Suppressor macrophage treated with lipopolysaccharide for 4 hours (primary cell): ENCODE measurements at regions not wholly inside any gene's neighbourhood (a gene's known extent, or its start where the extent isn't known, plus 50 kb on each side); places are given as distances from the start of the nearest gene placed in this dataset.
"Not testable (repeated sequence)": the region's sequence is repeated elsewhere in the genome, so short reads cannot be mapped to it uniquely, and the experiment has no call there.

Experiments
- DNase-seq: peaks from one replicate; pipeline ENCODE4 v3.0.0-alpha.2; 2020

- no peak for DNase-seq
These were observed 664.3 kb downstream of the TENT5A start for GRCh38 chr6:81088145-81088544.

- no peak for DNase-seq
These were observed 665.5 kb downstream of the TENT5A start for GRCh38 chr6:81086991-81087390.

DNA sequence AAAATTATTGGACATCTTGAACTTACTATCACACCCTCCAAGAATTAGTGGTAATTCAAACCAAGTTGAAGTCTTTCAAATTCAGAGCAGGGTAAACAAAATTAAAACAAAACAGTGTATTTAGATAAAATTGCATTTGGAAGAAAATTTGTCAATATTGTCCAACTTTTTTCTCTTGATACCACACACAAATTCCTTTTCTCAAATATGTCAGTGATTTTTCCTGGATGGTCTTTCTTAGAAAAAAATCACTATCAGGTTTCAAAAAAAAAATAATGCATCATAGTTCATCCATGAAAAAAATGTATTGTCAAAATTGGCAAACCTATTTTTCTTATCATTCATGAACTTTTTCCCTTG lies 667.1 kb downstream of the TENT5A start:
- no peak for DNase-seq

GRCh38 chr6:81084776-81085430 lies 667.6 kb downstream of the TENT5A start:
- no peak for DNase-seq

GRCh38 chr6:81075974-81076373 lies 676.5 kb downstream of the TENT5A start:
- DNase-seq, result no peak

GRCh38 chr6:81073318-81073717 lies 679.2 kb downstream of the TENT5A start:
- DNase-seq, result no peak

DNA sequence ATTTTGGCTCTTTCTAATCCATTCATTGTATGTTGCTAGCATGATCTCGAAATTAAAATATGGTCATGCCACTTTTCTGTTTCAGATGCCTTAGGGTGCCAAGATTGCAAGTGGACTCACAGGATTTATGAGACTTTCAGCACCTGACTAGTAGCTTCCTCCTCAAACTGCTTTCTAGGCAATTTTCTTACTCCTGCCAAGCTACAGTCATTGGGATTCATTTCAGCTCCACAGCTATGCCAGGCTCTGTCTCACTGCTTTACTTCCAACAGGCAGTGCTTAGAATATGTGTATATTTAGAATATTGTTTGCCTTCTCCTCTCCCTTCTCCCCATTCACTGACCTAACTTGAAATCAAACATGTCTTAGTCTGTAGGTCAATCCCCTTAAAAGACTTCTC lies 681.4 kb downstream of the TENT5A start:
- no peak for DNase-seq

DNA sequence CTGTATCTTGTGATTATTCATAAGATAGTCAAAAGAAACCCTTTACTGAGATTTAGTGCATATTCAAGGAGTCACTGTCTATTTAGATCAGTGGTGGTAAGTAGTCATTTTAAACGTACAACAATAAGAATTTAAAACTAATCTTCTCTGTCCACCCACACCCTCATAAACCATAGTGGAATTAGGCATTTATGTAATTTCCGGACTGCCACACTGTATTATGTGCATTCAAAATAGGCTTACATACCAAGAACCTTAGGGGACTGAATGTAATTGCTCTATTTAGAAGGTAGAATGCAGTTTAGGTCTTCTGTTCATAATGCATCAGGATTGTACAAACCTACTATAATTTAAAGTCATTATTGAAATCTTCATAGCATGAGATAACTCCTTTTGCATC lies 685.4 kb downstream of the TENT5A start:
- DNase-seq, result no peak

- DNase-seq, result no peak
These were observed 688.6 kb downstream of the TENT5A start for GRCh38 chr6:81063891-81064290.

- DNase-seq, result no peak
These were observed 698.4 kb downstream of the TENT5A start for GRCh38 chr6:81054036-81054435.

- DNase-seq, result no peak
These were observed 700.5 kb downstream of the TENT5A start for GRCh38 chr6:81051952-81052351.

DNA sequence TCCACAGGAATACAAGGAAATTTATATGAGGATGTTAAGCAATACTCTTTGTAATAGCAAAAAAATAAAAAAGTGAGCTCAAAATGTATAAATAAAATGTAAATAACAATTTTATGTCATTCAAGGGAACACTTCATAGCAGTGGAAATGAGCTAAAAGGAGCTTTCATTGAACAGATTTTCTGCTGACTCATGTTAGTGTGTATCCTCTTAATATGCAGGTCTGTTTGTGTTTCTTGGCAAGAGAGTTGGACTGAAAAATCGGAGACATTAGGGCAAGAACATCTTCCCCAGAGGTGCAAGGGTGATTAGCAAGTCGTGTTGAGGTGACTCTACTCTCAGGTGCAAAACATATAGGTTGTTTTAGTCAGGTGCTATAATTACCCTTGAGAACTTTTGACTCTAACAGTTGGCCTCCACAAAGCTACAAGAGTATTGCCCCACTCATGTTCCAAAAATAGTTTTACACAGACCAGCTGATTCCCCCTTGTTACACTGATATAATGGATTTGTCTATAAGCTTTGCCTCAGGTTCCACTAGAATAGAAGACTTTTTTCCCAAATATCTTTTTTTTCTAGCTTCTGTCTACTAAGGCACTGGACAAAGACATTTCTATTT lies 702.9 kb downstream of the TENT5A start:
- DNase-seq, result no peak

GRCh38 chr6:81031416-81031815 lies 721.1 kb downstream of the TENT5A start:
- DNase-seq, result no peak

- DNase-seq, result no peak
These were observed 726.4 kb downstream of the TENT5A start for GRCh38 chr6:81026041-81026553.

DNA sequence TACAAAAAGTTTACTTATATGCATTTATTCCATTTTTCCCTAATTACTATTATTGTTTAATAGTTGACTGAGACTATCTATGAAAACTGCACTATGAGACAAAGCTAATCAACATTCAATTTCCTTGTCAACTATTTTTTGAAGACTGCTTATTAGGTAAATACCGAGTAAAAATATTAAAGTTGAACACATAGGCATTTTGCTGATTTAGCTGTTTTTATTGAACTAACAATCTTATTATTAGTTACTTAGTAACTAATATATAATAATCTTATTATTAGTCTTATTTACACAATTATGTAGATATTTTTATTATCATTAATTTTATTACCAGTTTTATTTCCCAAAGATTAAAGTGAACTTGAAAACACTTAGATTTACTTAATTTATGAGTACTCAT lies 728.8 kb downstream of the TENT5A start:
- no peak for DNase-seq

GRCh38 chr6:81023007-81023582 lies 729.4 kb downstream of the TENT5A start:
- DNase-seq, result no peak

DNA sequence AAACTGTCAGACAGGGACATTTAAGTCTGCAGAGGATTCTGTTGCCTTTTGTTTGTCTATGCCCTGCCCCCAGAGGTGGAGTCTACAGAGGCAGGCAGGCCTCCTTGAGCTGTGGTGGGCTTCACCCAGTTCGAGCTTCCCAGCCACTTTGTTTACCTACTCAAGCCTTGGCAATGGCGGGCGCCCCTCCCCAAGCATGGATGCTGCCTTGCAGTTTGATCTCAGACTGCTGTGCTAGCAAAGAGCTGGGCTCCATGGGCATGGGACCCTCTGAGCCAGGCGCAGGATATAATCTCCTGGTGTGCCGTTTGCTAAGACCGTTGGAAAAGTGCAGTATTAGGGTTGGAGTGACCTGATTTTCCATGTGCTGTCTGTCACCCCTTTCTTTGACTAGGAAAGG lies 734.9 kb downstream of the TENT5A start:
- DNase-seq, result not testable (repeated sequence)

DNA sequence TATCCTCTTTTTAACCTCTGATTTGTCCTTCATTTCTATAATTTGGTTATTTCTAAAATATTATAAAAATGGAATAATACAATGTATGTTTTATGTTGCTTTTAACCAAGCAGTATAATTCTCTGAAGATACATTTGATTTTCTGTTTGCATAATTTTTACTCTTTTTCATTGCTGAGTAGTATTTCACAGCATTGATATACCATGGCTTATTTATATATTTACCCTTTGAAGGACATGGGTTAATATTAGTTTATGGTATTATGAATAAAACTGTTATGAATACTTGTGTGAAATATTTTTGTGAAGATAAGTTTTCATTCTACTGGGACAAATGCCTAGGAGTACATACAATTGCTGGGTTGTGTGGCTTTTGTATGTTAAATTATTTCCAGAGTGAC lies 748.6 kb downstream of the TENT5A start:
- DNase-seq, result no peak

- no peak for DNase-seq
These were observed 749.3 kb downstream of the TENT5A start for GRCh38 chr6:81003156-81003555.

GRCh38 chr6:81002126-81002525 lies 750.4 kb downstream of the TENT5A start:
- DNase-seq, result no peak

GRCh38 chr6:80991316-80991715 lies 761.2 kb downstream of the TENT5A start:
- DNase-seq, result no peak

DNA sequence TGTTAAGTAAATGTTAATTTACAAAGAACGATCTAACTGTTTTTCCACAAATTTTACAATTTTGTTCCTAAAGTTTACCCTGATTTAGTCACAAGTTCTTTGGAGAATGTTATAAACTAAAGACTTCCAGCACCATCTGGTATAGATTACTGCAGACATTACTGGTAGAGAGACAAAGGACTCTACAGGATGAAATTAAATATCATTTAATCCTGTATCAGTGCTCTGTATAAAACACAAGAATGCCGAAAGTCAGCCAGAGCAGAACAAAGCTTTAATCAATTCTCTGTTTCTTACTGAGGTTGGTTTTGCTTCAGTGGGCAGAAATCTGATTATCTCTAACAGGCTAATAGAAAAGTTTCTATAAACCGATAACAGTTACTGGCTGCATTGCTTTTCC lies 763.6 kb downstream of the TENT5A start:
- no peak for DNase-seq

DNA sequence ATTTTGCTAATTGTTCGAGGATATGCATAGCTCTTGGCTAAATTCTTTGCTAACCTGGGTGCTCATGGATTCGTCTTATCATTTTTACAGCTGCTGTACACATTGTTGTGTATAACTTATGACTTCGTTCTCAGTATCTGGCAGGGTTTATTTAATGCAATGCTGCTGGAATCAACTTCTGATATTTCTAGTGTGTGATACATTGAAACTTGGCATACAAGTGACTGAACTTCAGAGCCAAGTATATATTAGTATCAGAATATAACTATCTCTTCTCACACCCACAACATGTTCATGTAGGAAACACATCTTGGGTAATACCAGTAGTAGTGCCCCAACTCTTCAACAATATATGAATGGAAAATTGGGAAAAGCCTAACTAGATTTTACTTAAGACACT lies 764.2 kb downstream of the TENT5A start:
- DNase-seq, result no peak

DNA sequence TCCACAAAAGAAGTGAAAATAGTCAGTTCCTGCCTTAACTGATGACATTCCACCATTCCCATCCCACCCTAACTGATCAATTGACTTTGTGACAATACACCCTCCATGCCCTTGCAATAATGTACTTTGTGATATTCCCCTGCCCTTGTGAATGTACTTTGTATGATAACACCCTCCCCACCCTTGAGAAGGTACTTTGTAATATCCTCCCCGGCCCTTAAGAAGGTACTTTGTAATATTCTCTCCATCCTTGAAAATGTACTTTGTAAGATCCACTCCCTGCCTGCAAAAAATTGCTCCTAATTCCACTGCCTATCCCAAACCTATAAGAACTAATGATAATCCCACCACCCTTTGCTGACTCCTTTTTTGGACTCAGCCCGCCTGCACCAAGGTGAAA lies 771.3 kb downstream of the TENT5A start:
- DNase-seq, result not testable (repeated sequence)

- no peak for DNase-seq
These were observed 776.1 kb downstream of the TENT5A start for GRCh38 chr6:80976336-80976735.
